ENCODE measurements at regions not wholly inside any gene's neighbourhood (a gene's known extent, or its start where the extent isn't known, plus 50 kb on each side); places are given as distances from the start of the nearest gene placed in this dataset.

- Histone ChIP-seq H3K4me3 (ENCODE audit: low read depth, low read length) (no peak overlapping the region), H3K9ac (ENCODE audit: low read depth, low read length) (no peak overlapping the region)
Measured at GRCh38 chr16:7976563-7976962, 613.7 kb downstream of the TMEM114 start.

GRCh38 chr16:7976125-7976524, 614.2 kb downstream of the TMEM114 start:
- Histone ChIP-seq H3K27ac (ENCODE audit: low read depth, low read length) (no peak overlapping the region), H3K36me3 (ENCODE audit: control insufficient read depth, insufficient read depth, low read length) (no peaks in the 10 kb centered on the region), H3K4me1 (ENCODE audit: control insufficient read depth, insufficient read depth, low read length) (no peaks in the 10 kb centered on the region), H3K27me3 (ENCODE audit: control insufficient read depth, insufficient read depth, low read length) (no peaks in the 10 kb centered on the region), H3K9ac (ENCODE audit: low read depth, low read length) (no peak overlapping the region), H3K9me3 (ENCODE audit: control insufficient read depth, insufficient read depth, low read length) (no peaks in the 10 kb centered on the region), H3K4me3 (ENCODE audit: low read depth, low read length) (no peak overlapping the region)

More at GRCh38 chr16:7976563-7976962, 613.7 kb downstream of the TMEM114 start:
- H3K36me3 ChIP-seq (ENCODE audit: control insufficient read depth, insufficient read depth, low read length): no peaks in the 10 kb centered on the region
- H3K27ac ChIP-seq (ENCODE audit: low read depth, low read length): no peak overlapping the region
- no peaks in the 10 kb centered on the region for H3K9me3 ChIP-seq (ENCODE audit: control insufficient read depth, insufficient read depth, low read length)
- no peaks in the 10 kb centered on the region for H3K4me1 ChIP-seq (ENCODE audit: control insufficient read depth, insufficient read depth, low read length)
- H3K27me3 ChIP-seq (ENCODE audit: control insufficient read depth, insufficient read depth, low read length): no peaks in the 10 kb centered on the region

DNA sequence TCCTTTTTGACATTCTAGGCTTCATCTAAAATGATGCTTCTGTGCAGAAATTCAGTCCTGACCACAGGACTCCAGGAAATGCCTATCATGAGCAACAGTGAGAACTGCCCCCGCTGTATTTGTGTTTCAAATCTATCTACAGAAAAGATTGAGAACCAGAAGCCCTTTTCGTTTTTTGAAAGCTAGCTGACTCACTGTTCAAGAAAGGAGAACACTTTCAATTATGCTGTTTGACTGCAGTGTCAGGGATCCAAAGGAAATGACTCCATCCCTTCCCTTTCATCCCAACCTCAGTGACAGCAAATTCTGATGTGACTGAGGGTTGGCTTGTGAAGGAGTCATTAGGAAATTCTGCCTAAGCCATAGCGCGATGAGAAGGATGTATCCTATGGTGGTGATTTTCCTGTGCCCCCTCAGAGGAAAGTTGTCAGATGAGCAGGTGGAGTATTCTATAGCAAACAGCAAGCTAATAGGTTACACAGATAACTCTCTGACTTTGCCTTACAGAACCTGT, 622.3 kb downstream of the TMEM114 start:
- Histone ChIP-seq H3K9ac (ENCODE audit: low read depth, low read length) (no peak overlapping the region), H3K9me3 (ENCODE audit: control insufficient read depth, insufficient read depth, low read length) (no peaks in the 10 kb centered on the region), H3K27me3 (ENCODE audit: control insufficient read depth, insufficient read depth, low read length) (no peaks in the 10 kb centered on the region), H3K36me3 (ENCODE audit: control insufficient read depth, insufficient read depth, low read length) (no peaks in the 10 kb centered on the region), H3K4me1 (ENCODE audit: control insufficient read depth, insufficient read depth, low read length) (no peaks in the 10 kb centered on the region), H3K27ac (ENCODE audit: low read depth, low read length) (no peak overlapping the region), H3K4me3 (ENCODE audit: low read depth, low read length) (no peak overlapping the region)

DNA sequence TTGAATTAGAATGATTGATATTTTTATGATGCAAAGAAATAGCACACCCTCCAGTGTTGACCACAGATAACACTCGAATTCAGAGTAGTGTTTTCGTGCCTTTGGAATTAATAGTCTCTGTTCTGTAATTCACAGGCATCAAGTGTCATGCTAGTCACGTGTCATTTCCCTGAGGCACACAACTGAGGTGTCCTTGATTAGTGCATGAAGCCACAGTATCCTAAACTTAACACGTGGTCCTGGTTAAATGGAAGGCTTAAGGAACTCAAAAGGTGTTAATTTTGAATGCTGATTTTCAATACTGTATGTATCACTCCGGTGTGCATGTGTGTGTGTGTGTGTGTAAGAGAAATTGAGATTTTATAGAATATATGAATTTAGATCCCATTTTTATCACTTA, 625.6 kb downstream of the TMEM114 start:
- Histone ChIP-seq H3K27me3 (ENCODE audit: control insufficient read depth, insufficient read depth, low read length) (no peaks in the 10 kb centered on the region), H3K36me3 (ENCODE audit: control insufficient read depth, insufficient read depth, low read length) (no peaks in the 10 kb centered on the region), H3K27ac (ENCODE audit: low read depth, low read length) (no peak overlapping the region), H3K4me3 (ENCODE audit: low read depth, low read length) (no peak overlapping the region), H3K9me3 (ENCODE audit: control insufficient read depth, insufficient read depth, low read length) (no peaks in the 10 kb centered on the region), H3K4me1 (ENCODE audit: control insufficient read depth, insufficient read depth, low read length) (no peaks in the 10 kb centered on the region), H3K9ac (ENCODE audit: low read depth, low read length) (no peak overlapping the region)

DNA sequence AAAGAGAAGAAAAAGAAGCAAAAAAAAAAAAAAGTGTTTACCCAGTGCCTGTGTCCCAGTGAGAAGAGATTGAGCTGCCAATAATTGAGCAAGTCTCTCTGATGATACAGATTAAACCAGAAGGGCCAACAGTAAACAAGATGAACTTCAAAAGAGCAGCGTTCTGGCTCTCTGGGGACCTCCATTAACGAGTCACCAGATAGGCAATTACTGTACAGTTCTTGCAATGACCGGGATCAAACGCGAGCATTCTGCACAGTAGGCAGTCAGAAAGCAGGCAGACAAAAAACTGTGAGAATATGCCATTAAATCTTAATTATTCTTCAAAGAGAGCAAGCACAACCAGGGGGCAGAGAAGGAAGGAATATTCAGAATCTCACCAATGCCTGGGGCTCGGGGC, 626.1 kb downstream of the TMEM114 start:
- Histone ChIP-seq H3K36me3 (ENCODE audit: control insufficient read depth, insufficient read depth, low read length) (no peaks in the 10 kb centered on the region), H3K27ac (ENCODE audit: low read depth, low read length) (no peak overlapping the region), H3K4me1 (ENCODE audit: control insufficient read depth, insufficient read depth, low read length) (no peaks in the 10 kb centered on the region), H3K4me3 (ENCODE audit: low read depth, low read length) (no peak overlapping the region), H3K9me3 (ENCODE audit: control insufficient read depth, insufficient read depth, low read length) (no peaks in the 10 kb centered on the region), H3K27me3 (ENCODE audit: control insufficient read depth, insufficient read depth, low read length) (no peaks in the 10 kb centered on the region), H3K9ac (ENCODE audit: low read depth, low read length) (no peak overlapping the region)

DNA sequence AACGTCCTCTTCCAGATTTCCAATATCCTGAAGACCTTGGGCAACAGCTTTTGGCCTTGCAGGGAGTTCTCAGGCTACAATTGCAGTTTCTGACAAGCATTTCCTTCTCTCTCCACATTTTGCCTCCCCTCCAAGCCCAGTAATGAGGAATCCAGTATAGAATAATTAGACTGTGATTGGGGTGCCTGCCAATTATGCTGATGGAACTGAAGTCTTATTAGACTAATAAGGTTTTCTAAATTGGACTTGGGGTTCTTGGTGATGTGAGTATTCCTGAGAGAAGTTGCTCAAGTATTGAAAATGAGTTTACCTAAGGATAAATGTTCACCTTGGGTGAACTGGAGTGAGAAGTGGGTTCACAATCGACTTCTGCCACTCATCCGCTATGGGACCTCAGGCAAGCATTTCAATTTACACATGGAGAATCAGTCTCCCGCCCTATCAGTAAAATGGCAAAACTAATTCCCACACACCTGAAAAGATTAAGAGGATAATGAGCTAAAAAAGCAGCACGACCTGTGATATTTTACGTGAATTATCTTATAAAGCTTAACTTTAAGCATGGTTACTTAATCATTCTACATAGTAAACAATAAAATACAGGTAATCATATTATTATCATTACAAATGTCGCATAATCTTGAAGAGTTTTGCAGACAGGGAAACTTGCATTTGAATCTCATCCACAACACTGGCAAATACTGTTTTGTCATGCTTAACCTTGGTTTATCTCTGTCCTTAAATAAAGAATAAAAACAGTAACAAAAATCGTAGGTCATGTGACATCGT, 628.0 kb downstream of the TMEM114 start:
- Histone ChIP-seq H3K9me3 (ENCODE audit: control insufficient read depth, insufficient read depth, low read length) (no peaks in the 10 kb centered on the region), H3K27me3 (ENCODE audit: control insufficient read depth, insufficient read depth, low read length) (no peaks in the 10 kb centered on the region), H3K4me3 (ENCODE audit: low read depth, low read length) (no peak overlapping the region), H3K36me3 (ENCODE audit: control insufficient read depth, insufficient read depth, low read length) (no peaks in the 10 kb centered on the region), H3K27ac (ENCODE audit: low read depth, low read length) (no peak overlapping the region), H3K9ac (ENCODE audit: low read depth, low read length) (no peak overlapping the region), H3K4me1 (ENCODE audit: control insufficient read depth, insufficient read depth, low read length) (no peaks in the 10 kb centered on the region)

- Histone ChIP-seq H3K9me3 (ENCODE audit: control insufficient read depth, insufficient read depth, low read length) (no peaks in the 10 kb centered on the region), H3K4me3 (ENCODE audit: low read depth, low read length) (no peak overlapping the region), H3K4me1 (ENCODE audit: control insufficient read depth, insufficient read depth, low read length) (no peaks in the 10 kb centered on the region), H3K36me3 (ENCODE audit: control insufficient read depth, insufficient read depth, low read length) (no peaks in the 10 kb centered on the region), H3K27me3 (ENCODE audit: control insufficient read depth, insufficient read depth, low read length) (no peaks in the 10 kb centered on the region), H3K9ac (ENCODE audit: low read depth, low read length) (no peak overlapping the region), H3K27ac (ENCODE audit: low read depth, low read length) (no peak overlapping the region)
Measured at GRCh38 chr16:7957151-7957550, 624.5 kb downstream of the RBFOX1 start.

- no peaks in the 10 kb centered on the region for H3K36me3 ChIP-seq (ENCODE audit: control insufficient read depth, insufficient read depth, low read length)
- no peak overlapping the region for H3K27ac ChIP-seq (ENCODE audit: low read depth, low read length)
- no peak overlapping the region for H3K9ac ChIP-seq (ENCODE audit: low read depth, low read length)
- H3K9me3 ChIP-seq (ENCODE audit: control insufficient read depth, insufficient read depth, low read length): no peaks in the 10 kb centered on the region
- H3K4me1 ChIP-seq (ENCODE audit: control insufficient read depth, insufficient read depth, low read length): no peaks in the 10 kb centered on the region
- H3K27me3 ChIP-seq (ENCODE audit: control insufficient read depth, insufficient read depth, low read length): no peaks in the 10 kb centered on the region
- no peak overlapping the region for H3K4me3 ChIP-seq (ENCODE audit: low read depth, low read length)
Measured at GRCh38 chr16:7953360-7953759, 620.7 kb downstream of the RBFOX1 start.

DNA sequence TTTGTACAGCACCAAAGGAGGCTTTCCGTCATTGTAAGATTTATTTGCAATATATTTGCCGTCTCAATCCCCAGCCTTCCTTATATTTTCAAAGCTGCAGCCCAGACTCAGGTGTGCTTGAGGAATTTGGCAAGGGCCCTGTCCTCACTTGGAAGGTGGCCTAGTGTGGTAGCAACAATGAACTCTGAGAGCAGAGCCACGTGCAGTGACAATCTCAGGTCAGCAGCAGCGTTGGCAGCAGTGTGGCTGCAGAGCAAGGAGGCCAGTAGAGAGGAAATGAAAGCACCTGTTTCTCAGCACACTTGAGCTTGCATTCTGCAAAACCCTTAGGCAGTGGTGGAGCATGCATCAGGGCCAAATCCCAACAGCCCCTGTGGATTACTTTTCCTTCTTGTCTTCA, 613.5 kb downstream of the RBFOX1 start:
- Histone ChIP-seq H3K9me3 (ENCODE audit: control insufficient read depth, insufficient read depth, low read length) (no peaks in the 10 kb centered on the region), H3K27me3 (ENCODE audit: control insufficient read depth, insufficient read depth, low read length) (no peaks in the 10 kb centered on the region), H3K27ac (ENCODE audit: low read depth, low read length) (no peak overlapping the region), H3K4me3 (ENCODE audit: low read depth, low read length) (no peak overlapping the region), H3K4me1 (ENCODE audit: control insufficient read depth, insufficient read depth, low read length) (no peaks in the 10 kb centered on the region), H3K36me3 (ENCODE audit: control insufficient read depth, insufficient read depth, low read length) (no peaks in the 10 kb centered on the region), H3K9ac (ENCODE audit: low read depth, low read length) (no peak overlapping the region)

DNA sequence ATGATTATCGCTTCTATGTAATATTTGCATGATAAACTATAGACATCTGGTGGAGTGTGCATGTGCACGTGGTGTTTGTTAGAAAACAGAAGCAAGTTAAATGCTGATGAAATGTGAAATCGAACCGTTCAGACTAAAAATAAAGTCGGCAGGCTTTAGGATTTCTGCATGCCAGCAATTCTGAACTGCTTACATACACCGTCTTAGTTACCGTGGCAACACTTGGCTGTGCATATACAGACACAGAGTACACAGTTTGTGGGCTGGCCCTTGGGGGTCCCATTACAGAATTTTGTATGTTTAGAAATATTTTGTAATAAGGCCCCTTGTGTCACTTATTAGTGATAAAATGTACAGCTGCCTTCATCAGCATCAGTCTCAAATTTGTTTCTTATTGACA, 605.5 kb downstream of the RBFOX1 start:
- no peaks in the 10 kb centered on the region for H3K4me1 ChIP-seq (ENCODE audit: control insufficient read depth, insufficient read depth, low read length)
- H3K9ac ChIP-seq (ENCODE audit: low read depth, low read length): no peak overlapping the region
- no peak overlapping the region for H3K27ac ChIP-seq (ENCODE audit: low read depth, low read length)
- H3K4me3 ChIP-seq (ENCODE audit: low read depth, low read length): no peak overlapping the region
- H3K27me3 ChIP-seq (ENCODE audit: control insufficient read depth, insufficient read depth, low read length): no peaks in the 10 kb centered on the region
- H3K9me3 ChIP-seq (ENCODE audit: control insufficient read depth, insufficient read depth, low read length): no peaks in the 10 kb centered on the region
- H3K36me3 ChIP-seq (ENCODE audit: control insufficient read depth, insufficient read depth, low read length): no peaks in the 10 kb centered on the region

GRCh38 chr16:7921345-7921744, 588.7 kb downstream of the RBFOX1 start:
- Histone ChIP-seq H3K36me3 (ENCODE audit: control insufficient read depth, insufficient read depth, low read length) (no peaks in the 10 kb centered on the region), H3K4me1 (ENCODE audit: control insufficient read depth, insufficient read depth, low read length) (peaks cover 5% of the 10 kb centered on the region)

More at GRCh38 chr16:7921345-7921744, 588.7 kb downstream of the RBFOX1 start:
- no peaks in the 10 kb centered on the region for H3K27me3 ChIP-seq (ENCODE audit: control insufficient read depth, insufficient read depth, low read length)
- H3K27ac ChIP-seq (ENCODE audit: low read depth, low read length): no peak overlapping the region
- peaks cover 4% of the 10 kb centered on the region; the same call in 1 of the 2 replicates for H3K9me3 ChIP-seq (ENCODE audit: control insufficient read depth, insufficient read depth, low read length)
- H3K4me3 ChIP-seq (ENCODE audit: low read depth, low read length): no peak overlapping the region
- no peak overlapping the region for H3K9ac ChIP-seq (ENCODE audit: low read depth, low read length)

Data from HUES48 (cell line).